CD4-positive, alpha-beta T cell (primary cell): ENCODE measurements at regions not wholly inside any gene's neighbourhood (a gene's known extent, or its start where the extent isn't known, plus 50 kb on each side); places are given as distances from the start of the nearest gene placed in this dataset.

Experiments
- ATAC-seq: fragments of 200-7000 bp; cut with Tn5 transposase; one replicate; pipeline ENCODE4 v1.10.0; 2022; ENCODE audit warnings: mild to moderate bottlenecking; ENCODE audit not compliant: poor library complexity
- CTCF ChIA-PET: fragments of 350-600 bp; sonication (Branson Sonifier 250); formaldehyde crosslinking; loops from one replicate; lab custom pipeline; 2021; ENCODE audit warnings: antibody characterized with exemption, inconsistent platforms; lab: Charles Lee
- POLR2A ChIA-PET: fragments of 350-600 bp; sonication (Branson Sonifier 250); formaldehyde crosslinking; loops from one replicate; lab custom pipeline; 2021; ENCODE audit warnings: antibody characterized with exemption, inconsistent platforms; lab: Charles Lee
- DNase-seq, 14 experiments: peaks; one replicate each; pipeline ENCODE4 v3.0.0-alpha.2; 2013 to 2020; ENCODE audit warnings: mixed read lengths in 2 of 14
- H3K27ac ChIP-seq, 2 donors: one replicate each; pipeline versions ENCODE4 v1.5.1 to v1.7.0; 2013; ENCODE audit warnings: low read length in 2 of 2, low read depth in 1 of 2, mild to moderate bottlenecking in 1 of 2
- H3K27me3 ChIP-seq, 2 experiments: 1 replicate in 1 of 2; 2 replicates in 1 of 2; pipeline versions ENCODE4 v1.6.1 to v1.7.0; 2013; ENCODE audit warnings: low read length in 2 of 2, control low read depth in 1 of 2, mild to moderate bottlenecking in 1 of 2, moderate library complexity in 1 of 2; ENCODE audit not compliant: insufficient read depth in 2 of 2, control insufficient read depth in 1 of 2
- H3K36me3 ChIP-seq: one replicate; pipeline ENCODE4 v1.6.1; 2013; ENCODE audit warnings: low read length, control low read depth; ENCODE audit not compliant: insufficient read depth
- H3K4me1 ChIP-seq: one replicate; pipeline ENCODE4 v1.6.1; 2013; ENCODE audit warnings: low read length, control low read depth; ENCODE audit not compliant: insufficient read depth
- H3K4me3 ChIP-seq: one replicate; pipeline ENCODE4 v1.5.1; 2013; ENCODE audit warnings: mild to moderate bottlenecking, low read length, moderate library complexity
- H3K9me3 ChIP-seq, 2 experiments: 1 replicate in 1 of 2; 2 replicates in 1 of 2; pipeline versions ENCODE4 v1.6.1 to v1.7.0; 2013; ENCODE audit warnings: low read length in 2 of 2, mild to moderate bottlenecking in 2 of 2, control low read depth in 1 of 2, moderate library complexity in 1 of 2; ENCODE audit not compliant: control insufficient read depth in 1 of 2, insufficient read depth in 1 of 2
- H3K27ac Mint-ChIP-seq: one replicate; pipeline ENCODE4 v1.8.0; 2020; ENCODE audit warnings: mixed read lengths
- H3K27me3 Mint-ChIP-seq: one replicate; pipeline ENCODE4 v1.8.0; 2021; ENCODE audit warnings: mixed read lengths
- H3K36me3 Mint-ChIP-seq: one replicate; pipeline ENCODE4 v1.8.0; 2021; ENCODE audit warnings: low read depth, mixed read lengths
- H3K4me1 Mint-ChIP-seq: one replicate; pipeline ENCODE4 v1.8.0; 2021; ENCODE audit warnings: low read depth, mixed read lengths
- H3K4me3 Mint-ChIP-seq: one replicate; pipeline ENCODE4 v1.8.0; 2020; ENCODE audit warnings: mild to moderate bottlenecking, mixed read lengths
- H3K9me3 Mint-ChIP-seq: one replicate; pipeline ENCODE4 v1.8.0; 2020; ENCODE audit warnings: mixed read lengths
- CTCF ChIP-seq: fragments of 200-600 bp; IDR thresholded peaks from one replicate; pipeline ENCODE4 v1.8.0; 2022; ENCODE audit warnings: antibody characterized with exemption, mild to moderate bottlenecking
- intact Hi-C, 2 experiments: fragments of 100-400 bp; cut with DNase I in 1 of 2; cut with micrococcal nuclease in 1 of 2; formaldehyde crosslinking; loops; one replicate each; pipeline versions ENCODE4 v1.15.1 to v1.9.0; 2023 to 2025; cut with DNase I, micrococcal nuclease

- no peaks in the 10 kb centered on the region for H3K36me3 Mint-ChIP-seq
- no peaks in the 10 kb centered on the region for H3K9me3 Mint-ChIP-seq
- Histone ChIP-seq H3K27ac (no peak overlapping the region), H3K4me1 (no peaks in the 10 kb centered on the region), H3K36me3 (no peaks in the 10 kb centered on the region), H3K9me3 (no peaks in the 10 kb centered on the region), H3K27me3 (no peaks in the 10 kb centered on the region), H3K4me3 (no peak overlapping the region)
- no peaks in the 10 kb centered on the region for H3K27me3 Mint-ChIP-seq
- CTCF ChIA-PET: no interaction called here
- H3K4me3 Mint-ChIP-seq: no peak overlapping the region
- no peak for DNase-seq
- H3K27ac Mint-ChIP-seq: no peak overlapping the region
- TF ChIP-seq CTCF: no peak
- POLR2A ChIA-PET: no interaction called here
- H3K4me1 Mint-ChIP-seq: no peaks in the 10 kb centered on the region
- intact Hi-C loops: no loop called here
- no peak for ATAC-seq
Measured at GRCh38 chr11:130644187-130644586, 195.7 kb downstream of the ADAMTS15 start.

- CTCF ChIA-PET: no interaction called here
- POLR2A ChIA-PET: no interaction called here
- no peaks in the 10 kb centered on the region for H3K27me3 Mint-ChIP-seq
- ATAC-seq (no peak), DNase-seq (no peak)
- no peaks in the 10 kb centered on the region for H3K27me3 ChIP-seq
- H3K4me3 Mint-ChIP-seq: no peak overlapping the region
- H3K27ac ChIP-seq: no peak overlapping the region
- no peaks in the 10 kb centered on the region for H3K36me3 Mint-ChIP-seq
- H3K4me1 ChIP-seq: no peaks in the 10 kb centered on the region
- H3K9me3 ChIP-seq: no peaks in the 10 kb centered on the region
- no peaks in the 10 kb centered on the region for H3K9me3 Mint-ChIP-seq
- no peak overlapping the region for H3K27ac Mint-ChIP-seq
- H3K36me3 ChIP-seq: no peaks in the 10 kb centered on the region
- no peak overlapping the region for H3K4me3 ChIP-seq
- no peak for TF ChIP-seq CTCF
- H3K4me1 Mint-ChIP-seq: no peaks in the 10 kb centered on the region
- intact Hi-C loops: no loop called here
Measured at GRCh38 chr11:130645164-130645842, 196.9 kb downstream of the ADAMTS15 start.

- Histone ChIP-seq H3K36me3 (no peaks in the 10 kb centered on the region), H3K27ac (no peak overlapping the region), H3K4me1 (no peaks in the 10 kb centered on the region), H3K9me3 (no peaks in the 10 kb centered on the region), H3K4me3 (no peak overlapping the region), H3K27me3 (no peaks in the 10 kb centered on the region)
- ATAC-seq: no peak
- Mint-ChIP-seq H3K4me1 (no peaks in the 10 kb centered on the region), H3K4me3 (no peak overlapping the region), H3K9me3 (no peaks in the 10 kb centered on the region), H3K27ac (no peak overlapping the region), H3K27me3 (peaks cover 2% of the 10 kb centered on the region), H3K36me3 (no peaks in the 10 kb centered on the region)
- CTCF ChIA-PET: no interaction called here
- no peak for DNase-seq
- TF ChIP-seq CTCF: no peak
- intact Hi-C loops: no loop called here
- POLR2A ChIA-PET: no interaction called here
Measured at GRCh38 chr11:130645843-130646197, 197.4 kb downstream of the ADAMTS15 start.
